B cell (primary cell): ENCODE measurements at regions not wholly inside any gene's neighbourhood (a gene's known extent, or its start where the extent isn't known, plus 50 kb on each side); places are given as distances from the start of the nearest gene placed in this dataset.

Source experiments
- CTCF ChIP-seq: fragments of 200-600 bp; IDR thresholded peaks from one replicate; pipeline ENCODE4 v1.8.0; 2022; ENCODE audit warnings: antibody characterized with exemption, mild to moderate bottlenecking
- EZH2 ChIP-seq: IDR thresholded peaks from 2 replicates; pipeline ENCODE4 v1.6.1; 2012; ENCODE audit warnings: borderline replicate concordance, low read depth, mild to moderate bottlenecking, moderate library complexity, low read length; ENCODE audit not compliant: insufficient read depth, poor library complexity, severe bottlenecking

GRCh38 chr1:232274999-232275710, 354.8 kb downstream of the SIPA1L2 start:
- TF ChIP-seq CTCF (no peak), EZH2 (no peak)
